ENCODE measurements at regions not wholly inside any gene's neighbourhood (a gene's known extent, or its start where the extent isn't known, plus 50 kb on each side); places are given as distances from the start of the nearest gene placed in this dataset.

DNA sequence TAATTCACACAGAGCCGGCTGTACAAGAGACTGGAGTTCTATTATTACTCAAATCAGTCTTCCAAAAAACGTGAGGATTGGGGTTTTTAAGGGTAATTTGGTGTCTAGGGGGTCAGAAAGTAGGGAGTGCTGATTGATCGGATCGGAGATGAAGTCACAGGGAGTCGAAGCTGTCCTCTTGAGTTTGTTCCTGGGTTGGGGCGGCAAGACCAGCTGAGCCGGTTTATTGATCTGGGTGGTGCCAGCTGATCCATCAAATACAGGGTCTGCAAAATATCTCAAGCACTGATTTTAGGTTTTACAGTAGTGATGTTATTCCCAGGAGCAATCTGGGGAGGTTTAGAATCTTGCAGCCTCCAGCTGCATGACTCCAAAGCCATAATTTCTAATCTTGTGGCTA is 262.7 kb downstream of the KCNRG start:
- H3K4me1 ChIP-seq = peaks cover 0 to 5% (median 0%) of the 10 kb centered on the region in 3 donors
- no peak for DNase-seq
- H3K36me3 ChIP-seq = no peaks in the 10 kb centered on the region
- H3K27ac ChIP-seq = no peak overlapping the region
- peaks cover 0 to 2% (median 0%) of the 10 kb centered on the region in 4 donors for H3K27me3 ChIP-seq
- no peak overlapping the region for H3K4me3 ChIP-seq
- no peak for FAIRE-seq
- TF ChIP-seq, protein P1, sequence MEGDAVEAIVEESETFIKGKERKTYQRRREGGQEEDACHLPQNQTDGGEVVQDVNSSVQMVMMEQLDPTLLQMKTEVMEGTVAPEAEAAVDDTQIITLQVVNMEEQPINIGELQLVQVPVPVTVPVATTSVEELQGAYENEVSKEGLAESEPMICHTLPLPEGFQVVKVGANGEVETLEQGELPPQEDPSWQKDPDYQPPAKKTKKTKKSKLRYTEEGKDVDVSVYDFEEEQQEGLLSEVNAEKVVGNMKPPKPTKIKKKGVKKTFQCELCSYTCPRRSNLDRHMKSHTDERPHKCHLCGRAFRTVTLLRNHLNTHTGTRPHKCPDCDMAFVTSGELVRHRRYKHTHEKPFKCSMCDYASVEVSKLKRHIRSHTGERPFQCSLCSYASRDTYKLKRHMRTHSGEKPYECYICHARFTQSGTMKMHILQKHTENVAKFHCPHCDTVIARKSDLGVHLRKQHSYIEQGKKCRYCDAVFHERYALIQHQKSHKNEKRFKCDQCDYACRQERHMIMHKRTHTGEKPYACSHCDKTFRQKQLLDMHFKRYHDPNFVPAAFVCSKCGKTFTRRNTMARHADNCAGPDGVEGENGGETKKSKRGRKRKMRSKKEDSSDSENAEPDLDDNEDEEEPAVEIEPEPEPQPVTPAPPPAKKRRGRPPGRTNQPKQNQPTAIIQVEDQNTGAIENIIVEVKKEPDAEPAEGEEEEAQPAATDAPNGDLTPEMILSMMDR (IDR thresholded peaks at IDR 0.05) = no peak
- WGBS, 2 donors = 53% methylated on average over 7 of the region's 7 CpGs
- intact Hi-C loops (cut with DNase I) = no loop called here
- H3K9me3 ChIP-seq = no peaks in the 10 kb centered on the region
- no peak for ATAC-seq

DNA sequence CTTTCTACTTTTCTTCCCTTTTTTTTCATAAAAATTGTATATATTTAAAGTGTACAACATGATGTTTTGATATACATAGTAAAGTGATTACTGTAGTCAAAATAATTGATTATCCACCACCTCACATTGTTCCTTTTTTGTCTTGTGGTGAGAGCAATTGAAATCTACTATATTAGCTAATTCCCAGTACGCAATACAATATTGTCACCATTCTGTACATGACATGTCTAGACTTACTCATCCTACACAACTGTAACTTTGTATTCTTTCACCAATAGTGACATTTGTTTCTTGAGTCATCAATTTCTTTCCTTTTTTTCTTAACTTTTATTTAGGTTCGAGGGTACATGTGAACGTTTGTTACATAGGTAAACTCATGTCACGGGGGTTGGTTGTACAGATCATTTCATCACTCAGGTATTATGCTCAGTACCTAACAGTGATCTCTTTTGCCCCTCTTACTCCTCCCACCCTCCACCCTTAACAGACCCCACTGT is 265.2 kb downstream of the KCNRG start:
- FAIRE-seq = no peak
- Histone ChIP-seq H3K4me3 (no peak overlapping the region), H3K4me1 (peaks cover 0 to under 1% (median 0%) of the 10 kb centered on the region in 3 donors), H3K27me3 (peaks cover 0 to 2% (median 0%) of the 10 kb centered on the region in 4 donors), H3K27ac (no peak overlapping the region), H3K9me3 (no peaks in the 10 kb centered on the region), H3K36me3 (no peaks in the 10 kb centered on the region)
- ATAC-seq = no peak
- no peak for DNase-seq
- TF ChIP-seq, protein P1 (IDR thresholded peaks at IDR 0.05) = no peak
- WGBS, 2 donors = 83 to 89% methylated on average over 4 of the region's 4 CpGs
- intact Hi-C loops (cut with DNase I) = no loop called here

DNA sequence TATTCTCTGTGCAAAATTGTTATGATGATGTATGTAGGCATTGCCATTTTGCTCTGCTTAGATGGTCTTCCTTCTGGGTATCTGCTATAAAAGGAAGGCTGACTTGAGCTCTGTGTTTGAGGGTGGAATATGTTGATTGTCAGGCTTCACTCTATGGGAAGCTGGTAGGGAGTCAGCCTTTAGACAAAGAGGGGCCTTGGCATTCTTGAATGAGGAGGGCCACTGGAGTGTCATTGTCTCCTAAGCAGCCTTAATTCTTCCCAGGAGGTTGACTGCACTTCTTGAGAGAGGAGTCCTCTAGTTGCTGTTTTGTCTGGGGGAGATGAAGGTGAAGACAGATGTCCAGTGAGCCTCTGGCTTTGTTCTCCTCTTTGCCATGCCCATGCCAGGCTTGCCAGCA is 266.8 kb downstream of the KCNRG start:
- H3K4me3 ChIP-seq = no peak overlapping the region
- no peak for ATAC-seq
- no peaks in the 10 kb centered on the region for H3K9me3 ChIP-seq
- no peak overlapping the region for H3K27ac ChIP-seq
- peaks cover 0 to 2% (median 0%) of the 10 kb centered on the region in 4 donors for H3K27me3 ChIP-seq
- TF ChIP-seq, protein P1 (IDR thresholded peaks at IDR 0.05) = no peak
- FAIRE-seq = no peak
- no peaks in the 10 kb centered on the region for H3K4me1 ChIP-seq
- intact Hi-C loops (cut with DNase I) = no loop called here
- no peaks in the 10 kb centered on the region for H3K36me3 ChIP-seq
- no peak for DNase-seq

DNA sequence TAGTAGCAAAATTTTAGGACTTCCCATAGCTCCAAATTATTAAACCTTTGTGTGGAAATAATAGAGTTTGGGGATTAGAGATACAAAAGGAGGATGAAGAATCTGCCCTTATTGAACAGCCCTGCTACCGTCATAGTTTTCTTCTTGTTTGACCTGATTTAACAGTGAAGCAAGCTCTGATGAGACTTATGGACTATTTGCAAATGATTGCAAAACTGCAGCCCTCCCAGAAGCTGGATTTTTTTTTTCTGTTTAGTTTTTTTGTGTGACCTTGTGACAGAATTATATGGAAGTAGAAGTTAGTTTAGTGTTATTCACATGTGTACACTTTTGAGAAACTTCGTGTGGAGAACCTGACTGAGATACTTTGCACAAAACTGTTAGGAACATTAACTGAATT is 267.8 kb downstream of the KCNRG start:
- intact Hi-C loops (cut with DNase I) = no loop called here
- H3K4me3 ChIP-seq = no peak overlapping the region
- WGBS, 2 donors = 60 to 77% methylated on average over 2 of the region's 2 CpGs
- H3K27ac ChIP-seq = no peak overlapping the region
- ATAC-seq (no peak), DNase-seq (no peak), FAIRE-seq (no peak)
- H3K4me1 ChIP-seq = no peaks in the 10 kb centered on the region
- no peaks in the 10 kb centered on the region for H3K9me3 ChIP-seq
- H3K27me3 ChIP-seq = peaks cover 0 to 2% (median 0%) of the 10 kb centered on the region in 4 donors
- H3K36me3 ChIP-seq = no peaks in the 10 kb centered on the region
- TF ChIP-seq, protein P1 (IDR thresholded peaks at IDR 0.05) = no peak

DNA sequence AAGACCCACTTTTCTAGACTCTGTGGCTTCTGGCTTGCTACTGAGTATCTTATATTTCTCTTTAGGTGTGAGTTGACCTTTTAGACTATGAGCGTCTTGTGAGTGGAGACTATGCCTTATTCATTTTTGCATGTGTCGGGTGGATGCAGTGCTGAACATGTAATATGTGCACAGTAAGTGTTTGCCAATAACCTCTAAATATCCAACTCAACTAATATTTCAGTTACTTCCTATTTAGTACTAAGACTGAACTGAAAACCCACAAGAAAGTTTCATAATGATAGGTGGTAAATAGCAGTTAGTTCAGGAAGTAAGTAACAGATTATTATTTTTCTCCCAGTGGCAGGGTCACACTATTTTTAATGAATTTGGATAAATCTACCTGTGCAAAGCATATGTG is 269.3 kb downstream of the KCNRG start:
- WGBS, 2 donors = 71 to 95% methylated on average over 2 of the region's 2 CpGs
- ATAC-seq = no peak

More for the DNA sequence above, 269.3 kb downstream of the KCNRG start:
- H3K4me3 ChIP-seq = no peak overlapping the region
- H3K36me3 ChIP-seq = no peaks in the 10 kb centered on the region
- TF ChIP-seq, protein P1 (IDR thresholded peaks at IDR 0.05) = no peak
- intact Hi-C loops (cut with DNase I) = no loop called here
- H3K9me3 ChIP-seq = no peaks in the 10 kb centered on the region
- H3K27me3 ChIP-seq = peaks cover 0 to 2% (median 0%) of the 10 kb centered on the region in 4 donors
- no peak overlapping the region for H3K27ac ChIP-seq
- no peak for DNase-seq
- FAIRE-seq = no peak
- H3K4me1 ChIP-seq = no peaks in the 10 kb centered on the region

Measured in pancreas (tissue), 10 donors.